OCI-LY1 (cell line): ENCODE measurements at regions not wholly inside any gene's neighbourhood (a gene's known extent, or its start where the extent isn't known, plus 50 kb on each side); places are given as distances from the start of the nearest gene placed in this dataset.

Experiments used
- EZH2 ChIP-seq: fragments of 200-600 bp; sonication (generic), shearing (Covaris generic); IDR thresholded peaks from 2 replicates; pipeline ENCODE4 v1.8.0; 2017; ENCODE audit warnings: borderline replicate concordance, mixed run types, mild to moderate bottlenecking, antibody characterized with exemption, low read length, moderate library complexity, mixed read lengths
- TF ChIP-seq, protein P1 (sequence below): fragments of 200-600 bp; sonication (generic), shearing (Covaris generic); IDR thresholded peaks from 2 replicates; pipeline ENCODE4 v1.5.1; 2017; ENCODE audit warnings: mild to moderate bottlenecking, antibody characterized with exemption, low read length, moderate library complexity, mixed read lengths

DNA sequence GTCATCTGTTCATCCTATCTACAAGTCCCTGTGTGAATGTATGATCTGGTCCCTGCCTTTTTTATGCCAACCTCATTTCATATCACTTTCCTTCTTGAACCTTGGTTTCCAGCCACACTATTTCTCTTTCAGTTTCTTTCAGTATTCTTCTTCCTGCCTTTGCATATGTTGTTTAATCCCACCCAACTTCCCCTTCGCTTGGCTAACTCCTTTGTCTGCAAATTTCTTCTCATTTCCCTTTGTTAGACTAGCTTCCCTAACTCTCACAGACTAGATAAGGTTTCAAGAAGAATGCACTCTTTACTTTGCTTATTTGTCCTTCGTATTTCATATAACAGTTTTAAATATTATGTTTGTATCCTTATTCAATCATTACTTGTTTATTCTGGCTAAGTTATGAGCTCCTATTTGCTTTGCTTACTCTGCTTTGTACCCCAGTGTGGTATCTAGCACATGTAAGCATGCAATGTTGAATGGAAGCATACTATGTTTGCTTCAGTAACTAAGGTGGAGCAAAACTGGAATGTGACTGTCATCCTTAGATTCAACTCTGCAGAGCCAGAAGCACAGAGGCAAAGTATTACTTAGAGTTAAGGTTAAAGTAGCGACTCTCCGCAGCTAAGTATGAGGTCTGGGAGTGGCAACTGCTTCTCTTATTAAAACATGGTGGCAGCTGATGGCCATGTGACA, 681.3 kb downstream of the CPS1 start:
- TF ChIP-seq EZH2 = no peak
- TF ChIP-seq, protein P1, sequence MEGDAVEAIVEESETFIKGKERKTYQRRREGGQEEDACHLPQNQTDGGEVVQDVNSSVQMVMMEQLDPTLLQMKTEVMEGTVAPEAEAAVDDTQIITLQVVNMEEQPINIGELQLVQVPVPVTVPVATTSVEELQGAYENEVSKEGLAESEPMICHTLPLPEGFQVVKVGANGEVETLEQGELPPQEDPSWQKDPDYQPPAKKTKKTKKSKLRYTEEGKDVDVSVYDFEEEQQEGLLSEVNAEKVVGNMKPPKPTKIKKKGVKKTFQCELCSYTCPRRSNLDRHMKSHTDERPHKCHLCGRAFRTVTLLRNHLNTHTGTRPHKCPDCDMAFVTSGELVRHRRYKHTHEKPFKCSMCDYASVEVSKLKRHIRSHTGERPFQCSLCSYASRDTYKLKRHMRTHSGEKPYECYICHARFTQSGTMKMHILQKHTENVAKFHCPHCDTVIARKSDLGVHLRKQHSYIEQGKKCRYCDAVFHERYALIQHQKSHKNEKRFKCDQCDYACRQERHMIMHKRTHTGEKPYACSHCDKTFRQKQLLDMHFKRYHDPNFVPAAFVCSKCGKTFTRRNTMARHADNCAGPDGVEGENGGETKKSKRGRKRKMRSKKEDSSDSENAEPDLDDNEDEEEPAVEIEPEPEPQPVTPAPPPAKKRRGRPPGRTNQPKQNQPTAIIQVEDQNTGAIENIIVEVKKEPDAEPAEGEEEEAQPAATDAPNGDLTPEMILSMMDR = no peak
